B cell (primary cell): ENCODE measurements at regions not wholly inside any gene's neighbourhood (a gene's known extent, or its start where the extent isn't known, plus 50 kb on each side); places are given as distances from the start of the nearest gene placed in this dataset.

Experiments used
- ATAC-seq: fragments of 200-7000 bp; cut with Tn5 transposase; one replicate; pipeline ENCODE4 v1.10.0; 2021; ENCODE audit warnings: low read depth, mild to moderate bottlenecking, moderate number of reproducible peaks, moderate library complexity
- CTCF ChIA-PET: fragments of 350-600 bp; sonication (Branson Sonifier 250); formaldehyde crosslinking; loops from one replicate; lab custom pipeline; 2021; ENCODE audit warnings: antibody characterized with exemption, inconsistent platforms; lab: Charles Lee
- POLR2A ChIA-PET: fragments of 350-600 bp; sonication (Branson Sonifier 250); formaldehyde crosslinking; loops from one replicate; lab custom pipeline; 2021; ENCODE audit warnings: antibody characterized with exemption; lab: Charles Lee
- DNase-seq: peaks from one replicate; pipeline ENCODE4 v3.0.0; 2013
- H2AFZ ChIP-seq: 2 replicates; pipeline ENCODE4 v1.6.1; 2012; ENCODE audit warnings: mild to moderate bottlenecking, low read depth, low read length; ENCODE audit not compliant: insufficient read depth, poor library complexity, severe bottlenecking
- H3K27ac ChIP-seq, 2 donors: 1 replicate in 1 of 2; 2 replicates in 1 of 2; pipeline ENCODE4 v1.5.1; 2012 to 2013; ENCODE audit warnings: low read length in 2 of 2, mild to moderate bottlenecking in 2 of 2, moderate library complexity in 1 of 2
- H3K27me3 ChIP-seq, 4 experiments: fragments of 200-600 bp in 1 of 4; sonication (generic) in 1 of 4; replicated peaks in 1 of 4; 1 replicate in 2 of 4; 2 replicates in 2 of 4; pipeline versions ENCODE4 v1.6.1 to v1.7.0; 2013 to 2016; ENCODE audit warnings: low read length in 3 of 4, mild to moderate bottlenecking in 2 of 4, mixed read lengths in 1 of 4, moderate library complexity in 1 of 4; ENCODE audit not compliant: insufficient read depth in 4 of 4, control insufficient read depth in 3 of 4; ENCODE audit errors: control extremely low read depth in 1 of 4
- H3K36me3 ChIP-seq, 2 experiments: replicated peaks in 1 of 2; 1 replicate in 1 of 2; 2 replicates in 1 of 2; pipeline versions ENCODE4 v1.6.1 to v1.7.1; 2013; ENCODE audit warnings: low read length in 1 of 2; ENCODE audit not compliant: insufficient read depth in 2 of 2, control insufficient read depth in 1 of 2; ENCODE audit errors: control extremely low read depth in 1 of 2, extremely low read depth in 1 of 2
- H3K4me1 ChIP-seq, 2 donors: fragments of 200-600 bp in 1 of 2; sonication (generic) in 1 of 2; 1 replicate in 1 of 2; 2 replicates in 1 of 2; pipeline versions ENCODE4 v1.5.1 to v1.6.1; 2013 to 2017; ENCODE audit warnings: low read length in 2 of 2; ENCODE audit not compliant: control insufficient read depth in 2 of 2, insufficient read depth in 2 of 2
- H3K4me2 ChIP-seq: replicated peaks from 2 replicates; pipeline ENCODE3; 2012; ENCODE audit warnings: mild to moderate bottlenecking, low read depth, low read length; ENCODE audit not compliant: poor library complexity, severe bottlenecking
- H3K4me3 ChIP-seq, 5 experiments: fragments of 200-600 bp in 1 of 5; sonication (generic) in 1 of 5; 1 replicate in 3 of 5; 2 replicates in 2 of 5; pipeline versions ENCODE4 v1.5.1 to v1.7.0; 2011 to 2016; ENCODE audit warnings: low read length in 4 of 5, mild to moderate bottlenecking in 4 of 5, low read depth in 2 of 5, control low read depth in 1 of 5, moderate library complexity in 1 of 5; ENCODE audit not compliant: insufficient read depth in 1 of 5; ENCODE audit errors: control extremely low read depth in 1 of 5, extremely low read depth in 1 of 5
- H3K79me2 ChIP-seq: fragments of 200-600 bp; sonication (generic); one replicate; pipeline ENCODE4 v1.6.0; 2016; ENCODE audit warnings: low read length; ENCODE audit not compliant: control insufficient read depth, insufficient read depth
- H3K9ac ChIP-seq: fragments of 200-600 bp; sonication (generic); 2 replicates; pipeline ENCODE4 v1.6.1; 2017; ENCODE audit warnings: mild to moderate bottlenecking, low read length, moderate library complexity
- H3K9me3 ChIP-seq, 3 donors: one replicate each; pipeline versions ENCODE4 v1.6.1 to v1.7.1; 2013; ENCODE audit warnings: low read length in 2 of 3; ENCODE audit not compliant: control insufficient read depth in 2 of 3, insufficient read depth in 1 of 3; ENCODE audit errors: control extremely low read depth in 1 of 3
- H4K20me1 ChIP-seq: 2 replicates; pipeline ENCODE4 v1.6.0; 2012; ENCODE audit warnings: mild to moderate bottlenecking, low read length; ENCODE audit not compliant: insufficient read depth, control insufficient read depth, poor library complexity, severe bottlenecking
- H3K27ac Mint-ChIP-seq: one replicate; pipeline ENCODE4 v1.8.0; 2021; ENCODE audit warnings: mixed read lengths
- H3K27me3 Mint-ChIP-seq: one replicate; pipeline ENCODE4 v1.8.0; 2021; ENCODE audit warnings: mixed read lengths
- H3K4me1 Mint-ChIP-seq: one replicate; pipeline ENCODE4 v1.8.0; 2021; ENCODE audit warnings: mixed read lengths
- H3K4me3 Mint-ChIP-seq: one replicate; pipeline ENCODE4 v1.8.0; 2021; ENCODE audit warnings: mixed read lengths
- H3K9me3 Mint-ChIP-seq: one replicate; pipeline ENCODE4 v1.8.0; 2022; ENCODE audit warnings: mixed read lengths; ENCODE audit not compliant: insufficient read depth
- CTCF ChIP-seq: fragments of 200-600 bp; IDR thresholded peaks from one replicate; pipeline ENCODE4 v1.8.0; 2022; ENCODE audit warnings: antibody characterized with exemption, mild to moderate bottlenecking
- EZH2 ChIP-seq: IDR thresholded peaks from 2 replicates; pipeline ENCODE4 v1.6.1; 2012; ENCODE audit warnings: borderline replicate concordance, low read depth, mild to moderate bottlenecking, moderate library complexity, low read length; ENCODE audit not compliant: insufficient read depth, poor library complexity, severe bottlenecking
- WGBS: methylation state at CpG from one replicate; pipeline ENCODE4 v1.1.5; 2013; ENCODE audit warnings: missing lambda C conversion rate; ENCODE audit not compliant: insufficient coverage; 5-methylcytosine and 5-hydroxymethylcytosine counted together
- intact Hi-C: fragments of 100-400 bp; cut with micrococcal nuclease; formaldehyde crosslinking; loops from one replicate; pipeline ENCODE4 v1.10.0; 2022

- intact Hi-C loops = no loop called here
- Mint-ChIP-seq H3K27me3 (no peaks in the 10 kb centered on the region), H3K4me3 (no peak overlapping the region), H3K4me1 (no peaks in the 10 kb centered on the region), H3K27ac (no peak overlapping the region), H3K9me3 (no peaks in the 10 kb centered on the region)
- ChIA-PET CTCF (no interaction called here), POLR2A (no interaction called here)
- Histone ChIP-seq H3K4me3 (no peak overlapping the region), H3K9ac (no peak overlapping the region), H3K9me3 (no peaks in the 10 kb centered on the region), H3K4me2 (no peak overlapping the region), H4K20me1 (no peaks in the 10 kb centered on the region), H3K27me3 (no peaks in the 10 kb centered on the region), H3K79me2 (no peaks in the 10 kb centered on the region), H3K27ac (no peak overlapping the region), H3K4me1 (no peaks in the 10 kb centered on the region), H3K36me3 (no peaks in the 10 kb centered on the region), H2AFZ (no peak overlapping the region)
- WGBS = no CpG with 5 or more reads among the region's 1 CpG
- ATAC-seq (no peak), DNase-seq (no peak)
- no peak for TF ChIP-seq EZH2
- TF ChIP-seq CTCF = no peak
Measured at GRCh38 chr7:124681946-124682345, 83.6 kb downstream of the GPR37 start.

- Mint-ChIP-seq H3K27me3 (no peaks in the 10 kb centered on the region), H3K9me3 (no peaks in the 10 kb centered on the region), H3K4me3 (no peak overlapping the region), H3K27ac (no peak overlapping the region), H3K4me1 (no peaks in the 10 kb centered on the region)
- Histone ChIP-seq H3K27ac (no peak overlapping the region), H3K27me3 (no peaks in the 10 kb centered on the region), H3K79me2 (no peaks in the 10 kb centered on the region), H3K4me2 (no peak overlapping the region), H3K4me1 (no peaks in the 10 kb centered on the region), H2AFZ (no peak overlapping the region), H3K9ac (no peak overlapping the region), H3K36me3 (no peaks in the 10 kb centered on the region), H3K9me3 (no peaks in the 10 kb centered on the region), H3K4me3 (no peak overlapping the region), H4K20me1 (no peaks in the 10 kb centered on the region)
- DNase-seq = no peak
- ATAC-seq = no peak
- intact Hi-C loops = no loop called here
- CTCF ChIA-PET = no interaction called here
- POLR2A ChIA-PET = no interaction called here
- 96% methylated on average over 4 of the region's 6 CpGs for WGBS
- no peak for TF ChIP-seq CTCF
- no peak for TF ChIP-seq EZH2
Measured at GRCh38 chr7:124680304-124680703, 85.3 kb downstream of the GPR37 start.
